AG04450 (cell line): ENCODE measurements at regions not wholly inside any gene's neighbourhood (a gene's known extent, or its start where the extent isn't known, plus 50 kb on each side); places are given as distances from the start of the nearest gene placed in this dataset.

Experiments
- CTCF ChIA-PET: fragments of 300-600, 350-600 bp; formaldehyde crosslinking; extraction: SDS; loops from one replicate; lab custom pipeline; 2022; ENCODE audit warnings: antibody characterized with exemption, inconsistent platforms; lab: Charles Lee
- POLR2A ChIA-PET: fragments of 350-600 bp; formaldehyde crosslinking; extraction: SDS; loops from one replicate; lab custom pipeline; 2021; ENCODE audit warnings: antibody characterized with exemption, inconsistent platforms; lab: Yijun Ruan, JAX
- DNase-seq: peaks from one replicate; pipeline ENCODE4 v3.0.0-alpha.2; 2011; ENCODE audit warnings: low read depth, low spot score
- H3K27ac ChIP-seq: one replicate; pipeline ENCODE4 v1.5.1; 2012; ENCODE audit warnings: low read depth, low read length, control low read depth
- H3K27me3 ChIP-seq: one replicate; pipeline ENCODE4 v1.6.0; 2012; ENCODE audit warnings: low read length; ENCODE audit not compliant: control insufficient read depth, insufficient read depth
- H3K4me3 ChIP-seq: 2 replicates; pipeline ENCODE4 v1.5.1; 2011; ENCODE audit warnings: mild to moderate bottlenecking, low read depth, low read length, control low read depth
- H3K9me3 ChIP-seq: 2 replicates; pipeline ENCODE4 v1.5.1; 2012; ENCODE audit warnings: low read length; ENCODE audit not compliant: control insufficient read depth, insufficient read depth
- TF ChIP-seq, protein P1 (sequence below): IDR thresholded peaks from 2 replicates; pipeline ENCODE4 v1.5.1; 2011; ENCODE audit warnings: low read depth, low read length, control low read depth, inconsistent platforms

DNA sequence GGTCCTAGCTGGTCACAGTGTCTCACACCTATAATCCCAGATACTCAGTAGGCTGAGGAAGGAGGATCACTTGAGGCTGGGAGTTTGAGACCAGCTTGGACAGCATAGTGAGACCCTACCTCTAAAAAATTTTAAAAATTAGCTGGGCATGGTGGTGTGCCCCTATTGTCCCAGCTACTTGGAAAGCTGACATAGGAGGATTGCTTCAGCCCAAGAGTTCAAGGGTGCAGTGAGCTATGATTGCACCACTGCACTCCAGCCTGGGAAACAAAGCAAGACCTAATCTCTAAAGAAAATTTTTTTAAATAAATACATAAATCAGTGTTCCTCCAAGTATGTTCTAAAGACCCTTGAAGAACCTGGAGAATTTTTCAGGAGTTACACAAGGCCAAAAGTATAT lies 50.6 kb upstream of the GNAO1 start:
- Histone ChIP-seq H3K9me3 (no peaks in the 10 kb centered on the region), H3K27me3 (no peaks in the 10 kb centered on the region), H3K4me3 (no peak overlapping the region), H3K27ac (no peak overlapping the region)
- DNase-seq, result no peak
- ChIA-PET POLR2A (no interaction called here), CTCF (no interaction called here)
- TF ChIP-seq, protein P1, sequence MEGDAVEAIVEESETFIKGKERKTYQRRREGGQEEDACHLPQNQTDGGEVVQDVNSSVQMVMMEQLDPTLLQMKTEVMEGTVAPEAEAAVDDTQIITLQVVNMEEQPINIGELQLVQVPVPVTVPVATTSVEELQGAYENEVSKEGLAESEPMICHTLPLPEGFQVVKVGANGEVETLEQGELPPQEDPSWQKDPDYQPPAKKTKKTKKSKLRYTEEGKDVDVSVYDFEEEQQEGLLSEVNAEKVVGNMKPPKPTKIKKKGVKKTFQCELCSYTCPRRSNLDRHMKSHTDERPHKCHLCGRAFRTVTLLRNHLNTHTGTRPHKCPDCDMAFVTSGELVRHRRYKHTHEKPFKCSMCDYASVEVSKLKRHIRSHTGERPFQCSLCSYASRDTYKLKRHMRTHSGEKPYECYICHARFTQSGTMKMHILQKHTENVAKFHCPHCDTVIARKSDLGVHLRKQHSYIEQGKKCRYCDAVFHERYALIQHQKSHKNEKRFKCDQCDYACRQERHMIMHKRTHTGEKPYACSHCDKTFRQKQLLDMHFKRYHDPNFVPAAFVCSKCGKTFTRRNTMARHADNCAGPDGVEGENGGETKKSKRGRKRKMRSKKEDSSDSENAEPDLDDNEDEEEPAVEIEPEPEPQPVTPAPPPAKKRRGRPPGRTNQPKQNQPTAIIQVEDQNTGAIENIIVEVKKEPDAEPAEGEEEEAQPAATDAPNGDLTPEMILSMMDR, result no peak

DNA sequence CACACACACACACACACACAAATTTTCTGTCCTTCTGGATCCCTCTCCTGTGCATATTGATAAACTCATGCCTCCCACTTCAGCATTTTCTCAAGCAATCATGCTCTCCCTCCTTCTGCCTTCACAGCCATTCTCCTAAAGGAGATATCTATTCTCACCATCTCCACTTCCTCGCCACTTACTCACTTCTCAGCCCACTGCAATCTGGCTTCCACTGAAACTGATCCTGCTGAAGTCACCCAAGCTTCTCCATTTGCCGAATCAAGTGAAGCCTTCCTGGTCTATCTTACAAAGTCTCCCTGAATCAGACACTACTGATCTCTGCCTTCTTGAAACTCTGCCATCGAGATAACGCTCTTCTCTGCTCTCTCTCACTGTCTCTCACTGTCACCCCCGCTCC lies 54.0 kb upstream of the GNAO1 start:
- no peak overlapping the region for H3K4me3 ChIP-seq
- no peak overlapping the region for H3K27ac ChIP-seq
- DNase-seq, result no peak
- no peaks in the 10 kb centered on the region for H3K9me3 ChIP-seq
- H3K27me3 ChIP-seq, result no peaks in the 10 kb centered on the region
- ChIA-PET POLR2A (no interaction called here), CTCF (no interaction called here)
- TF ChIP-seq, protein P1, result no peak

DNA sequence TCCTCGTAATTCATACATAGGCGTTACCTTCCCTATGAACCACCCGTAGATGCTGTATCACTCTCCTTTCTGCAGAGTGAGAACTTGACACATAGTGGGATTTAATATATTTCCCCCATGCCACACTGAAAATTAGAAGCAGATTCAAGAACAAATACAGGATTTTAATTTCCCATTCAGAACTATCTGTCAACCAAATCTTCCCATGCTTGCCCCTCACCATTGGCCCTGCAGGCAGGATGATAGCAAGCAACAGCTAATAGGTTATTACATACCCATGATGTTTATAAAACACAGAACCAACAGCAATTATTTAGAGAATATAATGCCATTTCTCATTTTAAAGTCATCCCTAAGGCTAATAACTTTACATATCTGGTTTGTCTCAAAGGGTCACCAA lies 55.0 kb upstream of the GNAO1 start:
- TF ChIP-seq, protein P1, result no peak
- ChIA-PET POLR2A (no interaction called here), CTCF (interaction anchor here (1.1 kb wide), 1 partner anchor 182 kb away, joined by 3 read pairs; no protein-coding TSS in a partner anchor)
- DNase-seq, result no peak
- H3K4me3 ChIP-seq, result no peak overlapping the region
- no peak overlapping the region for H3K27ac ChIP-seq
- no peaks in the 10 kb centered on the region for H3K9me3 ChIP-seq
- H3K27me3 ChIP-seq, result no peaks in the 10 kb centered on the region

DNA sequence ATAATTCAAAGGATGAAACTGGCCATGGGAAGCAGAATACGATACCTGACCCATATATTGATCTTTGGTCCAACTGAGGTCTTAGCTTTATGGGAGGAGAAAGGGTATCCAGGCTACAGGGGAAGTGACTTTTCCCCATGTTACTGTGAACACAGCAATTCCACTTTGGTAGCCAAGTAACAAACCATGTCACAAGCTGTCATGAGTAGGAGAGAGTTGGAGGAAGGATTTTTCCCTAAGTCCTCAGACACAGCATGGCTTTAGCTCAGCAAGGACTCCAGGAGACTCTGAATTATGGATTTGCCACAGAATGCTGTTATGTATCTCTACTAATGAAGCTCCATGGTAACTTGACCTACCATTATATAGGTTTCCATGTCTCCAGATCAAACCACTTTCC lies 56.5 kb upstream of the GNAO1 start:
- ChIA-PET CTCF (interaction anchor here (1.1 kb wide), 1 partner anchor 183 kb away, joined by 3 read pairs; no protein-coding TSS in a partner anchor), POLR2A (no interaction called here)
- TF ChIP-seq, protein P1, result no peak
- Histone ChIP-seq H3K4me3 (no peak overlapping the region), H3K27me3 (no peaks in the 10 kb centered on the region), H3K27ac (no peak overlapping the region), H3K9me3 (no peaks in the 10 kb centered on the region)
- DNase-seq, result no peak

DNA sequence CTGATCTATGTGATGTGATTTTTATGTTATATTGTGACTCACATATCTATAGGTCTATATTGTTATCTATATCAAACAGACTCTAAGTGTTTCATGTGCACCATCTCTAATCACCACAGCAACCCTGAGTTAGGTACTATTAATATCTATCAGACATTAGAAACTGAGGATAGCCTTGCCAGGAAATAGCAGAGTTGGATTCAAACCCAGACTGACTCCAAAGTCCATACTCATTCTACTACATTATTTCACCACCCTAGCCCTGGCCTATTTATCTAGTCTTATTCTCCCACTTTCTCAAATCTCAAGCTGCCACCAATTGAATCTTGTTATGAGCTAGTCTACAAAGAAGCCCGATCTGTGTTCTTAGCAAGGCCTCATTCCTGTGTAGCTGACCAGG lies 65.4 kb upstream of the GNAO1 start:
- TF ChIP-seq, protein P1, result no peak
- ChIA-PET CTCF (interaction anchor here (1.2 kb wide), 1 partner anchor 183 kb away, joined by 3 read pairs; no protein-coding TSS in a partner anchor), POLR2A (no interaction called here)
- no peaks in the 10 kb centered on the region for H3K27me3 ChIP-seq
- no peak for DNase-seq
- H3K9me3 ChIP-seq, result no peaks in the 10 kb centered on the region
- H3K4me3 ChIP-seq, result no peak overlapping the region
- H3K27ac ChIP-seq, result no peak overlapping the region
